ENCODE measurements at regions not wholly inside any gene's neighbourhood (a gene's known extent, or its start where the extent isn't known, plus 50 kb on each side); places are given as distances from the start of the nearest gene placed in this dataset.

- DNase-seq, result no peak
- H3K9ac ChIP-seq (ENCODE audit: low read length in 3 of 3), result no peak overlapping the region
- no peaks in the 10 kb centered on the region for H3K4me1 ChIP-seq (ENCODE audit: control insufficient read depth in 2 of 3, insufficient read depth in 2 of 3, low read depth in 1 of 3, low read length in 3 of 3)
- H3K4me3 ChIP-seq (ENCODE audit: low read length in 3 of 3), result no peak overlapping the region
- H3K9me3 ChIP-seq (ENCODE audit: control insufficient read depth in 2 of 3, insufficient read depth in 1 of 3, low read length in 3 of 3), result no peaks in the 10 kb centered on the region
- no peak for FAIRE-seq
- H3K27ac ChIP-seq (ENCODE audit: low read depth in 2 of 2, low read length in 2 of 2), result no peak overlapping the region
- no peaks in the 10 kb centered on the region for H3K27me3 ChIP-seq (ENCODE audit: control insufficient read depth, insufficient read depth, low read length)
- no peak for TF ChIP-seq CTCF (IDR thresholded peaks at IDR 0.05; ENCODE audit: borderline replicate concordance, extremely low read depth, insufficient read depth)
- intact Hi-C loops (cut with DNase I), result no loop called here
- H3K36me3 ChIP-seq (ENCODE audit: control insufficient read depth in 2 of 3, insufficient read depth in 3 of 3, low read length in 3 of 3), result no peaks in the 10 kb centered on the region
Observed at GRCh38 chr6:74997646-74998045, 208.2 kb downstream of the COL12A1 start.

DNA sequence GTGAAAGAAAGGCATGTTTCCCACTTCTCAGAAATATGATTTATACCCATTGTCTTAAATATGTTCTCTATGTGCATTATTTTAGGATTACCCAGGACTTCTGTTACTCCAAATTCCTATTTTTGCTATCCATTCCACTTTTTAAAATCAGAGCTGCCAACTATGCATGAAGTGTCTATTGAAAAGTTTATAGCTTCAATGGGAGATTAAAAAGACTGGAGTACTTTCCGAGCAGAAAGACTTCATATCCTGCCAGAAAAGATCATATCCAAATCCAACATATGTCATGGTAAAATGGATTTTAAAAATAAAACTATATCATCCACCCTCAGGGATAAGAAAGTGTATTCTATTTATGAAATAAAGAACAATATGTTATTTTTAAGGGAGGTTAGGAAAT lies 212.7 kb downstream of the COL12A1 start:
- Histone ChIP-seq H3K27ac (ENCODE audit: low read depth in 2 of 2, low read length in 2 of 2) (no peak overlapping the region), H3K27me3 (ENCODE audit: control insufficient read depth, insufficient read depth, low read length) (no peaks in the 10 kb centered on the region)
- FAIRE-seq, result no peak

DNA sequence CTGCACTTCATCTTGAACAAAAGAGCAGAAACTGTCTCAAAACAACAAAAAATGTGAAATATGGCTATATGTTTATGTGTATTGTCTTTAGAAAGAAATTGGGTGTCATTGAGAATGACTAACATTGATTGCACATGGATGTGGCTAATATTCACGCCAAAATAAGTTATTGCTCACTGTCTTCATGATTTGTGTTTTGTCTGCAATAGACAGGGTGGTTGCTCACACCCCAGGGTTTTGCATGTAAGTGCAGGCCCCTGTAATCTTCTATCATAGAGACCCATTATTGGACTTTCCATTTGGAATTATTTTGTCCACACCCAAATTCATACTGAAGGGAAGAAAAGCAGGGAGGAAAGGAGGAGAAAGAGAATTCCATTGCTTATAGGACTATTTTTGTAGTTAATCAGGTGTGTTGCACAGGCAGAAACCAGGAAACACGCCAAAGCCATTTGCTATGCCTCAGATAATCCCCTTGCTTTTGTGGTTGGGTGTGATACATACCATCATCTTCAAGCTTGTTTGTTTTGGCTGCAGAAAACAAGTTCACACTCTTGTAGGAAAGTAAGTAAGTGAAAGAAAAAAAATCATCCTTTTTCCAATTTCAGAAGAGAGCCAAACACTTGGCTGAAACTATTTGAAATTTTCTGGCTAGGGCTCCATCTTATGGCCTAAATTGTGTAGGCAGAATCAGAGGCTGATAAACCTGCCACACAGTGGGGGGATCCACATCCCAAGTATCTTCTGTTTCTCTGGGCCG lies 214.1 kb downstream of the COL12A1 start:
- no peaks in the 10 kb centered on the region for H3K36me3 ChIP-seq (ENCODE audit: control insufficient read depth in 2 of 3, insufficient read depth in 3 of 3, low read length in 3 of 3)
- no peaks in the 10 kb centered on the region for H3K9me3 ChIP-seq (ENCODE audit: control insufficient read depth in 2 of 3, insufficient read depth in 1 of 3, low read length in 3 of 3)
- no peak for TF ChIP-seq CTCF (IDR thresholded peaks at IDR 0.05; ENCODE audit: borderline replicate concordance, extremely low read depth, insufficient read depth)
- intact Hi-C loops (cut with DNase I), result no loop called here
- H3K27me3 ChIP-seq (ENCODE audit: control insufficient read depth, insufficient read depth, low read length), result no peaks in the 10 kb centered on the region
- FAIRE-seq, result no peak
- no peaks in the 10 kb centered on the region for H3K4me1 ChIP-seq (ENCODE audit: control insufficient read depth in 2 of 3, insufficient read depth in 2 of 3, low read depth in 1 of 3, low read length in 3 of 3)
- H3K9ac ChIP-seq (ENCODE audit: low read length in 3 of 3), result no peak overlapping the region
- H3K27ac ChIP-seq (ENCODE audit: low read depth in 2 of 2, low read length in 2 of 2), result no peak overlapping the region
- peak in 1 of 5 donors; percentile 42 for DNase-seq
- no peak overlapping the region for H3K4me3 ChIP-seq (ENCODE audit: low read length in 3 of 3)

More for the DNA sequence above, 212.7 kb downstream of the COL12A1 start:
- intact Hi-C loops (cut with DNase I), result no loop called here
- no peaks in the 10 kb centered on the region for H3K9me3 ChIP-seq (ENCODE audit: control insufficient read depth in 2 of 3, insufficient read depth in 1 of 3, low read length in 3 of 3)
- no peaks in the 10 kb centered on the region for H3K4me1 ChIP-seq (ENCODE audit: control insufficient read depth in 2 of 3, insufficient read depth in 2 of 3, low read depth in 1 of 3, low read length in 3 of 3)
- DNase-seq, result no peak
- no peaks in the 10 kb centered on the region for H3K36me3 ChIP-seq (ENCODE audit: control insufficient read depth in 2 of 3, insufficient read depth in 3 of 3, low read length in 3 of 3)
- H3K4me3 ChIP-seq (ENCODE audit: low read length in 3 of 3), result no peak overlapping the region
- no peak for TF ChIP-seq CTCF (IDR thresholded peaks at IDR 0.05; ENCODE audit: borderline replicate concordance, extremely low read depth, insufficient read depth)
- H3K9ac ChIP-seq (ENCODE audit: low read length in 3 of 3), result no peak overlapping the region
